Heart left ventricle (tissue), 16 donors: ENCODE measurements at regions not wholly inside any gene's neighbourhood (a gene's known extent, or its start where the extent isn't known, plus 50 kb on each side); places are given as distances from the start of the nearest gene placed in this dataset.

Source experiments
- ATAC-seq, 4 donors: fragments of 200-7000 bp; cut with Tn5 transposase; one replicate each; pipeline ENCODE4 v1.9.1; 2020 to 2022; ENCODE audit warnings: moderate library complexity in 4 of 4, mild to moderate bottlenecking in 3 of 4, moderate number of reproducible peaks in 1 of 4
- DNase-seq, 5 donors: peaks; one replicate each; pipeline ENCODE4 v3.0.0-alpha.2; 2020
- H3K27ac ChIP-seq, 12 donors: fragments of 200-600 bp; sonication (generic) in 4 of 12; one replicate each; pipeline versions ENCODE4 v1.5.0 to v1.8.0; 2016 to 2022; ENCODE audit warnings: mild to moderate bottlenecking in 2 of 12
- H3K27me3 ChIP-seq, 9 donors: fragments of 200-600 bp; sonication (generic) in 2 of 9; one replicate each; pipeline versions ENCODE4 v1.5.1 to v1.8.0; 2016 to 2022; ENCODE audit warnings: mild to moderate bottlenecking in 3 of 9
- H3K36me3 ChIP-seq, 9 donors: fragments of 200-600 bp; sonication (generic) in 2 of 9; one replicate each; pipeline versions ENCODE4 v1.5.0 to v1.8.0; 2018 to 2022; ENCODE audit warnings: mild to moderate bottlenecking in 2 of 9
- H3K4me1 ChIP-seq, 12 donors: fragments of 200-600 bp; sonication (generic) in 4 of 12; one replicate each; pipeline versions ENCODE4 v1.5.0 to v1.8.0; 2016 to 2022; ENCODE audit warnings: mild to moderate bottlenecking in 3 of 12
- H3K4me3 ChIP-seq, 12 donors: fragments of 200-600 bp; sonication (generic) in 4 of 12; one replicate each; pipeline versions ENCODE4 v1.5.0 to v1.8.0; 2017 to 2022; ENCODE audit warnings: mild to moderate bottlenecking in 9 of 12, moderate library complexity in 4 of 12
- H3K9me3 ChIP-seq, 12 donors: fragments of 200-600 bp; sonication (generic) in 4 of 12; one replicate each; pipeline versions ENCODE4 v1.5.0 to v1.8.0; 2016 to 2022; ENCODE audit warnings: mild to moderate bottlenecking in 1 of 12
- CTCF ChIP-seq, 12 donors: fragments of 200-600 bp; sonication (generic) in 4 of 12; IDR thresholded peaks; one replicate each; pipeline versions ENCODE4 v1.5.0 to v1.8.0; 2018 to 2022; ENCODE audit warnings: antibody characterized with exemption in 12 of 12, mild to moderate bottlenecking in 5 of 12
- POLR2A ChIP-seq, 2 donors: fragments of 450-650 bp; IDR thresholded peaks; one replicate each; pipeline ENCODE4 v1.6.1; 2017; ENCODE audit warnings: antibody characterized with exemption in 2 of 2, mild to moderate bottlenecking in 2 of 2, moderate library complexity in 2 of 2
- WGBS, 4 donors: extraction: QIAGEN DNeasy Blood & Tissue Kit in 2 of 4; methylation state at CpG; one replicate each; pipeline versions ENCODE4 v1.1.5 to v1.1.7; 2013 to 2018; 5-methylcytosine and 5-hydroxymethylcytosine counted together
- intact Hi-C, 10 donors: fragments of 100-400 bp; cut with DNase I; formaldehyde crosslinking; loops; one replicate each; pipeline versions ENCODE4 v1.11.1 to v1.14.2; 2022
- donor health status: ischemic (EF 13 %, LVEDD 7.1; RV severe dilation, severe dysfunction).
- donor health status: healthy with polysubstance abuse.
- donor health status: DM: no; HTN: yes; CAD: no.
- donor health status: DM: no; HTN: no; CAD: no.
- donor health status: ischemic (EF 25% LVEDD 6.9; RV normal size, moderate dysfunction).
- donor health status: ischemic (EF 25% LVEDD 5.7; RV mildly dilated, moderate dysfunction).
- donor health status: healthy.
- donor health status: DM: yes; HTN: yes; CAD: no.
- donor health status: ischemic (EF 35%, LVEDD 5.7; RV mildly dilated, moderate dysfunction).
- donor health status: nonischemic (EF 11% LVEDD 7.7; RV severe dilation, severe dysfunction).
- donor health status: DM: yes; HTN: yes; CAD: no.
- donor health status: PGD.
- donor health status: ischemic (EF 29% LVEDD 5.4; RV normal size, mild dysfunction).
- donor health status: nonischemic (EF 23%, LVEDD 6.1; RV moderate dilation, normal function).

GRCh38 chr3:135792174-135792573, 173.4 kb upstream of the PPP2R3A start:
- Histone ChIP-seq H3K4me3 (no peak overlapping the region), H3K36me3 (no peaks in the 10 kb centered on the region), H3K4me1 (no peaks in the 10 kb centered on the region), H3K9me3 (no peaks in the 10 kb centered on the region), H3K27ac (no peak overlapping the region), H3K27me3 (peaks cover 0 to 7% (median 0%) of the 10 kb centered on the region in 9 donors)
- no peak for DNase-seq
- TF ChIP-seq POLR2A (IDR thresholded peaks at IDR 0.05) (no peak), CTCF (IDR thresholded peaks at IDR 0.05) (no peak)
- WGBS, 4 donors: 58 to 70% (median 65%) methylated on average over 6 of the region's 6 CpGs
- intact Hi-C loops: no loop called here
- ATAC-seq: no peak

GRCh38 chr3:135792858-135793475, 172.6 kb upstream of the PPP2R3A start:
- intact Hi-C loops: no loop called here
- no peak overlapping the region for H3K4me3 ChIP-seq
- TF ChIP-seq POLR2A (IDR thresholded peaks at IDR 0.05) (no peak), CTCF (IDR thresholded peaks at IDR 0.05) (no peak)
- no peak for DNase-seq
- no peak for ATAC-seq
- H3K4me1 ChIP-seq: no peaks in the 10 kb centered on the region
- H3K36me3 ChIP-seq: no peaks in the 10 kb centered on the region
- H3K9me3 ChIP-seq: no peaks in the 10 kb centered on the region
- H3K27ac ChIP-seq: no peak overlapping the region
- 70 to 76% (median 73%) methylated on average over 2 of the region's 2 CpGs for WGBS, 4 donors
- H3K27me3 ChIP-seq: peaks cover 0 to 7% (median 0%) of the 10 kb centered on the region in 9 donors

- Histone ChIP-seq H3K27ac (no peak overlapping the region), H3K4me1 (no peaks in the 10 kb centered on the region), H3K36me3 (no peaks in the 10 kb centered on the region), H3K9me3 (no peaks in the 10 kb centered on the region), H3K27me3 (peaks cover 0 to 4% (median 0%) of the 10 kb centered on the region in 9 donors), H3K4me3 (no peak overlapping the region)
- DNase-seq: no peak
- no peak for TF ChIP-seq CTCF (IDR thresholded peaks at IDR 0.05)
- no peak for TF ChIP-seq POLR2A (IDR thresholded peaks at IDR 0.05)
- intact Hi-C loops: no loop called here
- WGBS, 4 donors: 65 to 74% (median 70%) methylated on average over 5 of the region's 5 CpGs
- no peak for ATAC-seq
Observed at GRCh38 chr3:135800071-135800549, 165.4 kb upstream of the PPP2R3A start.

GRCh38 chr3:135801018-135801417, 164.5 kb upstream of the PPP2R3A start:
- Histone ChIP-seq H3K9me3 (no peaks in the 10 kb centered on the region), H3K36me3 (no peaks in the 10 kb centered on the region), H3K4me3 (no peak overlapping the region), H3K27ac (no peak overlapping the region), H3K4me1 (no peaks in the 10 kb centered on the region), H3K27me3 (peaks cover 0 to 4% (median 0%) of the 10 kb centered on the region in 9 donors)
- DNase-seq: no peak
- intact Hi-C loops: no loop called here
- no peak for ATAC-seq
- TF ChIP-seq CTCF (IDR thresholded peaks at IDR 0.05) (no peak), POLR2A (IDR thresholded peaks at IDR 0.05) (no peak)
- 55 to 81% (median 71%) methylated on average over 3 of the region's 3 CpGs for WGBS, 4 donors
